GM12878 (cell line): ENCODE measurements at regions not wholly inside any gene's neighbourhood (a gene's known extent, or its start where the extent isn't known, plus 50 kb on each side); places are given as distances from the start of the nearest gene placed in this dataset.

Experiments used
- ATAC-seq: fragments of 200-7000 bp; cut with Tn5 transposase; 3 replicates; pipeline ENCODE4 v1.9.1; 2020; ENCODE audit warnings: mild to moderate bottlenecking, moderate library complexity
- BruUV-seq: library from RNA; stranded (reverse); fragments of 400-500 nt; replicated peaks from 2 replicates; lab custom pipeline; 2021; lab: Mats Ljungman, UMichigan
- CTCF ChIA-PET: fragments of 300-600 bp; sonication (Branson Sonifier 250); formaldehyde crosslinking; extraction: SDS; loops from one replicate; lab custom pipeline; 2021; ENCODE audit warnings: inconsistent platforms; lab: Yijun Ruan, JAX
- POLR2A ChIA-PET: fragments of 350-600 bp; formaldehyde crosslinking; extraction: SDS; loops from one replicate; lab custom pipeline; 2021; ENCODE audit warnings: inconsistent platforms; lab: Charles Lee
- RAD21 ChIA-PET: fragments of 300-600 bp; sonication (Branson Sonifier 250); formaldehyde crosslinking; loops from one replicate; lab custom pipeline; 2023; ENCODE audit warnings: antibody characterized with exemption; ENCODE audit not compliant: unreplicated experiment; lab: Charles Lee
- SMC1A ChIA-PET: fragments of 300-600 bp; sonication (Branson Sonifier 250); formaldehyde crosslinking; loops from one replicate; lab custom pipeline; 2023; ENCODE audit not compliant: unreplicated experiment, uncharacterized antibody; lab: Charles Lee
- DNase-seq: peaks from one replicate; pipeline ENCODE4 v3.0.0-alpha.2; 2011; ENCODE audit warnings: low read depth, low spot score
- FAIRE-seq: peaks from 3 replicates; lab custom pipeline; 2011; peaks lifted over from hg19 to GRCh38; lab: Jason Lieb, UNC
- H2AFZ ChIP-seq: 2 replicates; pipeline ENCODE4 v1.6.0; 2011; ENCODE audit warnings: low read depth, low read length, control low read depth; ENCODE audit not compliant: control insufficient read depth
- H3K27ac ChIP-seq: 2 replicates; pipeline ENCODE4 v1.5.1; 2011; ENCODE audit warnings: control low read depth; ENCODE audit not compliant: control insufficient read depth, insufficient read depth
- H3K27me3 ChIP-seq, 2 experiments: replicated peaks in 1 of 2; 2 replicates each; pipeline versions ENCODE4 v1.6.0 to v1.6.1; 2011; ENCODE audit warnings: low read length in 1 of 2; ENCODE audit not compliant: control insufficient read depth in 2 of 2, insufficient read depth in 2 of 2
- H3K36me3 ChIP-seq, 2 experiments: 2 replicates each; pipeline ENCODE4 v1.5.1; 2011; ENCODE audit warnings: low read length in 1 of 2; ENCODE audit not compliant: control insufficient read depth in 2 of 2, insufficient read depth in 2 of 2
- H3K4me1 ChIP-seq: 2 replicates; pipeline ENCODE4 v1.6.1; 2011; ENCODE audit warnings: mild to moderate bottlenecking, low read length, moderate library complexity, mixed read lengths; ENCODE audit not compliant: control insufficient read depth, insufficient read depth
- H3K4me2 ChIP-seq: 2 replicates; pipeline ENCODE4 v1.6.0; 2011; ENCODE audit warnings: control low read depth; ENCODE audit not compliant: control insufficient read depth, insufficient read depth
- H3K4me3 ChIP-seq: fragments of 200-600 bp; sonication (generic); 2 replicates; pipeline ENCODE4 v1.5.1; 2016
- H3K79me2 ChIP-seq: 2 replicates; pipeline ENCODE4 v1.6.0; 2011; ENCODE audit warnings: low read length; ENCODE audit not compliant: control insufficient read depth, insufficient read depth
- H3K9ac ChIP-seq: 2 replicates; pipeline ENCODE4 v1.8.0; 2011; ENCODE audit warnings: low read length, control low read depth, mixed read lengths; ENCODE audit not compliant: control insufficient read depth, insufficient read depth
- H3K9me3 ChIP-seq: replicated peaks from 3 replicates; pipeline ENCODE4 v1.5.1; 2011; ENCODE audit warnings: mild to moderate bottlenecking, low read length; ENCODE audit not compliant: control insufficient read depth, insufficient read depth
- H4K20me1 ChIP-seq: 2 replicates; pipeline ENCODE4 v1.6.0; 2011; ENCODE audit not compliant: control insufficient read depth, insufficient read depth
- ATF7 ChIP-seq: fragments of 450-650 bp; IDR thresholded peaks from 2 replicates; pipeline ENCODE4 v1.6.1; 2016; ENCODE audit warnings: low read depth, mild to moderate bottlenecking
- NFIC ChIP-seq: IDR thresholded peaks from 2 replicates; pipeline ENCODE4 v1.6.1; 2012; ENCODE audit warnings: low read depth, mild to moderate bottlenecking, inconsistent platforms, low read length, moderate library complexity
- POU2F2 ChIP-seq: IDR thresholded peaks from 3 replicates; pipeline ENCODE4 v1.6.1; 2011; ENCODE audit warnings: low read depth, mild to moderate bottlenecking, low read length, borderline replicate concordance
- RELA ChIP-seq: fragments of 450-650 bp; IDR thresholded peaks from 2 replicates; pipeline ENCODE4 v1.8.0; 2014; ENCODE audit warnings: borderline replicate concordance; ENCODE audit not compliant: partially characterized antibody
- TCF7 ChIP-seq: IDR thresholded peaks from 2 replicates; pipeline ENCODE4 v1.6.1; 2014; ENCODE audit warnings: antibody characterized with exemption, borderline replicate concordance
- WRNIP1 ChIP-seq: IDR thresholded peaks from 2 replicates; pipeline ENCODE4 v1.6.1; 2011; ENCODE audit warnings: low read depth, low read length, improper control_type of control experiment, borderline replicate concordance
- WGBS: methylation state at CpG from one replicate; pipeline ENCODE4 v1.1.6; 2016; ENCODE audit warnings: low lambda C conversion rate; ENCODE audit not compliant: insufficient replicate concordance, insufficient coverage; ENCODE audit errors: missing lambda C conversion rate; 5-methylcytosine and 5-hydroxymethylcytosine counted together
- in situ Hi-C: fragments of 300-500 bp; cut with MboI; formaldehyde crosslinking; loops from 9 replicates; pipeline ENCODE4 v1.14.3; 2018; ENCODE audit warnings: mixed read lengths
- intact Hi-C: fragments of 100-400 bp; cut with micrococcal nuclease; formaldehyde crosslinking; loops from one replicate; pipeline ENCODE4 v1.14.2; 2022; ENCODE audit not compliant: unreplicated experiment
- TF ChIP-seq, protein P1 (sequence below): IDR thresholded peaks from 2 replicates; pipeline ENCODE4 v1.6.1; 2011; ENCODE audit warnings: borderline replicate concordance, low read depth, mild to moderate bottlenecking, moderate library complexity, low read length; ENCODE audit not compliant: insufficient read depth, poor library complexity, severe bottlenecking
- TF ChIP-seq, protein P2 (sequence below): IDR thresholded peaks from 2 replicates; pipeline ENCODE4 v1.6.1; 2011; ENCODE audit warnings: borderline replicate concordance, low read depth, mild to moderate bottlenecking, moderate library complexity, mixed read lengths, low read length; ENCODE audit not compliant: insufficient read depth; ENCODE audit errors: extremely low read length

DNA sequence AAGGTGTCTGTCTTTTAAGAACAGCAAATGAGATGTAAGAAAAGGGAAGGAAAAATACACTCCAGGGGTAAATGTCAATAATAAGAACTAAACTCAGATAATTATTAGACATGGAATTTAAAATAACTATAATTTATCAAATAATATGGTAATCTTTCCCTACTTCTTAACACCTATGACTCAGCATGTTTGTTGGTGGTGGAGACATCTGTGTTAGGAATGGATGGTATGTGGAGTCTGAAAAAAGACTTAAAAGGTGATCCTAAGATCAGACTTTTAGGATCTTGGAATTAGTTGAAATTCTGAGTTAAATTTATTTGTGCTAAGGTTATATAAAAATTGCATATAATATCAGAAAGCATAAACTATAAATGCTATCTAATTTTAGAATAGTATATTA lies 915.1 kb downstream of the SLITRK5 start:
- FAIRE-seq (no peak), DNase-seq (no peak), ATAC-seq (no peak)
- Histone ChIP-seq H2AFZ (no peak overlapping the region), H3K4me3 (no peak overlapping the region), H3K27ac (no peak overlapping the region), H3K79me2 (no peaks in the 10 kb centered on the region), H3K4me2 (no peak overlapping the region), H3K9ac (no peak overlapping the region), H3K9me3 (no peaks in the 10 kb centered on the region), H3K27me3 (no peaks in the 10 kb centered on the region), H4K20me1 (no peaks in the 10 kb centered on the region), H3K36me3 (no peaks in the 10 kb centered on the region), H3K4me1 (no peaks in the 10 kb centered on the region)
- SMC1A ChIA-PET, result no interaction called here
- BruUV-seq, result no TSS peak
- POLR2A ChIA-PET, result no interaction called here
- intact Hi-C loops, result no loop called here
- CTCF ChIA-PET, result no interaction called here
- in situ Hi-C loops, result no loop called here
- no peak for TF ChIP-seq NFIC
- no peak for TF ChIP-seq ATF7
- TF ChIP-seq, protein P1, sequence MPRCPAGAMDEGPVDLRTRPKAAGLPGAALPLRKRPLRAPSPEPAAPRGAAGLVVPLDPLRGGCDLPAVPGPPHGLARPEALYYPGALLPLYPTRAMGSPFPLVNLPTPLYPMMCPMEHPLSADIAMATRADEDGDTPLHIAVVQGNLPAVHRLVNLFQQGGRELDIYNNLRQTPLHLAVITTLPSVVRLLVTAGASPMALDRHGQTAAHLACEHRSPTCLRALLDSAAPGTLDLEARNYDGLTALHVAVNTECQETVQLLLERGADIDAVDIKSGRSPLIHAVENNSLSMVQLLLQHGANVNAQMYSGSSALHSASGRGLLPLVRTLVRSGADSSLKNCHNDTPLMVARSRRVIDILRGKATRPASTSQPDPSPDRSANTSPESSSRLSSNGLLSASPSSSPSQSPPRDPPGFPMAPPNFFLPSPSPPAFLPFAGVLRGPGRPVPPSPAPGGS, result no peak
- TF ChIP-seq, protein P2, sequence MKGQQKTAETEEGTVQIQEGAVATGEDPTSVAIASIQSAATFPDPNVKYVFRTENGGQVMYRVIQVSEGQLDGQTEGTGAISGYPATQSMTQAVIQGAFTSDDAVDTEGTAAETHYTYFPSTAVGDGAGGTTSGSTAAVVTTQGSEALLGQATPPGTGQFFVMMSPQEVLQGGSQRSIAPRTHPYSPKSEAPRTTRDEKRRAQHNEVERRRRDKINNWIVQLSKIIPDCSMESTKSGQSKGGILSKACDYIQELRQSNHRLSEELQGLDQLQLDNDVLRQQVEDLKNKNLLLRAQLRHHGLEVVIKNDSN, result no peak
- no peak for TF ChIP-seq RELA
- TF ChIP-seq POU2F2, result no peak
- TF ChIP-seq, all 136 proteins: peak for 0
- RAD21 ChIA-PET, result no interaction called here

DNA sequence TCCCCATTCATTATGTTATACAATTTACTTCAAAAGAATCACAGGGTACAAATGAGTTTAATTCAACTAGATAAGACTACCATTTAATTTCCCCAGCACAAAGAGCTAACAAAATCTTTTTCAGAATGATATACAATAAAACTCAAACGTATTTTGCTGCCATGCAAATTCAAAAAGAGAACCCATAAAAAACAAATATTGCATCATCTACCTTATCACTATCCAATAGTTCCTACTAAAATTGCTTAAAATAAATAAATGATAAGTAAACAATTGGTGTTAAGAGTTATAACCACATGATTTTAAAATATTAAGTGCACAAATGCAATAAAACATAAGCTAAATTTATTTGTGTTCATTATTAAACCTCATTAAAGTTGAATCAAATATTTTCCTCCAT lies 919.4 kb downstream of the SLITRK5 start:
- RAD21 ChIA-PET, result no interaction called here
- SMC1A ChIA-PET, result interaction anchor here (0.6 kb wide), 1 partner anchor 37 kb away, joined by 3 read pairs; no protein-coding TSS in a partner anchor
- no peak for DNase-seq
- no peak overlapping the region for H3K27ac ChIP-seq
- CTCF ChIA-PET, result no interaction called here
- no peak overlapping the region for H2AFZ ChIP-seq
- TF ChIP-seq TCF7 (no peak), WRNIP1 (no peak)
- TF ChIP-seq, all 136 proteins: peak for 0
- ATAC-seq, result no peak
- intact Hi-C loops (no loop called here), in situ Hi-C loops (no loop called here)
- Histone ChIP-seq H3K36me3 (no peaks in the 10 kb centered on the region), H3K4me3 (no peak overlapping the region), H3K27me3 (no peaks in the 10 kb centered on the region), H3K9me3 (no peaks in the 10 kb centered on the region), H3K4me1 (no peaks in the 10 kb centered on the region), H3K9ac (no peak overlapping the region), H3K79me2 (no peaks in the 10 kb centered on the region), H4K20me1 (no peaks in the 10 kb centered on the region), H3K4me2 (no peak overlapping the region)
- BruUV-seq, result no TSS peak
- WGBS, result 4% methylated on average over 1 of the region's 1 CpG
- POLR2A ChIA-PET, result no interaction called here
- FAIRE-seq, result no peak
